ENCODE measurements at regions not wholly inside any gene's neighbourhood (a gene's known extent, or its start where the extent isn't known, plus 50 kb on each side); places are given as distances from the start of the nearest gene placed in this dataset.

- Histone ChIP-seq H3K4me3 (no peak overlapping the region), H3K4me1 (ENCODE audit: insufficient read depth) (no peaks in the 10 kb centered on the region), H3K27ac (no peak overlapping the region), H3K27me3 (no peaks in the 10 kb centered on the region), H3K36me3 (no peaks in the 10 kb centered on the region), H3K9me3 (no peaks in the 10 kb centered on the region)
- no peak for DNase-seq
- WGBS, 3 donors: 89 to 96% (median 89%) methylated on average over 1 of the region's 1 CpG
- intact Hi-C loops (cut with DNase I): no loop called here
- no peak for TF ChIP-seq EP300 (IDR thresholded peaks at IDR 0.05)
- no peak for TF ChIP-seq CTCF (IDR thresholded peaks at IDR 0.05)
- TF ChIP-seq POLR2A (IDR thresholded peaks at IDR 0.05): no peak
Observed at GRCh38 chr6:128694303-128695009, 174.1 kb upstream of the PTPRK start.

GRCh38 chr6:128690063-128690462 is 169.7 kb upstream of the PTPRK start:
- no peaks in the 10 kb centered on the region for H3K27me3 ChIP-seq
- 76 to 91% (median 84%) methylated on average over 3 of the region's 3 CpGs for WGBS, 3 donors
- H3K9me3 ChIP-seq: no peaks in the 10 kb centered on the region
- no peaks in the 10 kb centered on the region for H3K36me3 ChIP-seq
- no peak overlapping the region for H3K4me3 ChIP-seq
- H3K4me1 ChIP-seq (ENCODE audit: insufficient read depth): no peaks in the 10 kb centered on the region
- intact Hi-C loops (cut with DNase I): no loop called here
- TF ChIP-seq CTCF (IDR thresholded peaks at IDR 0.05) (no peak), EP300 (IDR thresholded peaks at IDR 0.05) (no peak), POLR2A (IDR thresholded peaks at IDR 0.05) (no peak)
- DNase-seq: no peak
- no peak overlapping the region for H3K27ac ChIP-seq

GRCh38 chr6:128686084-128686483 is 165.7 kb upstream of the PTPRK start:
- Histone ChIP-seq H3K36me3 (no peaks in the 10 kb centered on the region), H3K4me1 (ENCODE audit: insufficient read depth) (no peaks in the 10 kb centered on the region), H3K27me3 (no peaks in the 10 kb centered on the region), H3K9me3 (no peaks in the 10 kb centered on the region), H3K4me3 (no peak overlapping the region), H3K27ac (no peak overlapping the region)
- TF ChIP-seq POLR2A (IDR thresholded peaks at IDR 0.05) (no peak), EP300 (IDR thresholded peaks at IDR 0.05) (no peak), CTCF (IDR thresholded peaks at IDR 0.05) (no peak)
- intact Hi-C loops (cut with DNase I): no loop called here
- DNase-seq: no peak

GRCh38 chr6:128676456-128676855 is 156.1 kb upstream of the PTPRK start:
- TF ChIP-seq CTCF (IDR thresholded peaks at IDR 0.05) (no peak), EP300 (IDR thresholded peaks at IDR 0.05) (no peak), POLR2A (IDR thresholded peaks at IDR 0.05) (no peak)

More at GRCh38 chr6:128676456-128676855, 156.1 kb upstream of the PTPRK start:
- no peak for DNase-seq
- no peak overlapping the region for H3K4me3 ChIP-seq
- intact Hi-C loops (cut with DNase I): no loop called here
- no peak overlapping the region for H3K27ac ChIP-seq
- no peaks in the 10 kb centered on the region for H3K4me1 ChIP-seq (ENCODE audit: insufficient read depth)
- no peaks in the 10 kb centered on the region for H3K27me3 ChIP-seq
- no peaks in the 10 kb centered on the region for H3K9me3 ChIP-seq
- no peaks in the 10 kb centered on the region for H3K36me3 ChIP-seq
